ENCODE measurements at regions not wholly inside any gene's neighbourhood (a gene's known extent, or its start where the extent isn't known, plus 50 kb on each side); places are given as distances from the start of the nearest gene placed in this dataset.

- DNase-seq (ENCODE audit: low read depth), result no peak
These were observed 118.5 kb upstream of the PABPC4L start for GRCh38 chr4:134320048-134320447.

DNA sequence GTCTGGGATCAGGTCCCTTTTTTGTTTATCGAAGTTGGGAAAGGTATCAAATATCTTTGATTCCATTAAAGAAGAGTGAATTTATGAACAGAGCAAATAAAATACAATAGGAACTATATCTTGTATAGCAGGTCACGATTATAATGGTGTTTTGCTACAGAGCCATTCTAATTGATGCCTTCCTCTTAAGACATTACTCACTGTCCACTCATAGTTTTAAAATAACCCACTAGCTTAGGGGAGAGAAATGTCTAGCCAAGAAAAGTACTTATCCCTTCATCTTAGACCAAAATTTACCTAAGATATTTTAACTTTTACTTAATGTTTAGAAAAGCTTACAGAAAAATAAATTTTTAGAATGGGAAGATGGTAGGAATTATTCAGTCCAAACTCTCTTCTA is 112.0 kb upstream of the PABPC4L start:
- DNase-seq (ENCODE audit: low read depth), result no peak
- in situ Hi-C loops (cut with HindIII; ENCODE audit: low pct_unique_long_range_greater_than_20kb, low sequenced_read_pairs), result no loop called here

More at GRCh38 chr4:134320048-134320447, 118.5 kb upstream of the PABPC4L start:
- in situ Hi-C loops (cut with HindIII; ENCODE audit: low pct_unique_long_range_greater_than_20kb, low sequenced_read_pairs), result no loop called here

GRCh38 chr4:134309715-134310114 is 108.1 kb upstream of the PABPC4L start:
- in situ Hi-C loops (cut with HindIII; ENCODE audit: low pct_unique_long_range_greater_than_20kb, low sequenced_read_pairs), result no loop called here
- no peak for DNase-seq (ENCODE audit: low read depth)

GRCh38 chr4:134308910-134309309 is 107.3 kb upstream of the PABPC4L start:
- in situ Hi-C loops (cut with HindIII; ENCODE audit: low pct_unique_long_range_greater_than_20kb, low sequenced_read_pairs), result no loop called here
- DNase-seq (ENCODE audit: low read depth), result no peak

GRCh38 chr4:134298313-134298712 is 96.7 kb upstream of the PABPC4L start:
- no peak for DNase-seq (ENCODE audit: low read depth)
- in situ Hi-C loops (cut with HindIII; ENCODE audit: low pct_unique_long_range_greater_than_20kb, low sequenced_read_pairs), result no loop called here

- in situ Hi-C loops (cut with HindIII; ENCODE audit: low pct_unique_long_range_greater_than_20kb, low sequenced_read_pairs), result no loop called here
These were observed 96.2 kb upstream of the PABPC4L start for GRCh38 chr4:134297765-134298164.

DNA sequence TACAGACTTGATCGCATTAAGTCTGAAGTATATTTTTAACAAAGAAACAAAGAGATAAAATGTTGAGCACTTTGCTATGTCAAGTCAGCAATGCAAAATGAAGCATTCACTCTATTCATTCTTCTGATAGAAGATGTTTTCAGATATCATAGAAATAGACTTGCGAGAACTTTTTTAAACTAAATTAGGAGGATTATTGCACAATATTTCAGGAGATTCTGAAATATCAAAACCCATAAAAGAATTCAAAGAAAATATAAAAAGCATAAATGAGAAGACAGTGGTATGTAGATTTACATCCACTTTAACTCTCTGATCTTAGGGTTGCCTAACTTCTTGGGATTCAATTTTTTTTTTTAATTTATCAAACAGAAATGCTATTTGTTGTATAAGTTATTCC is 81.1 kb upstream of the PABPC4L start:
- in situ Hi-C loops (cut with HindIII; ENCODE audit: low pct_unique_long_range_greater_than_20kb, low sequenced_read_pairs), result no loop called here
- no peak for DNase-seq (ENCODE audit: low read depth)

More at GRCh38 chr4:134297765-134298164, 96.2 kb upstream of the PABPC4L start:
- DNase-seq (ENCODE audit: low read depth), result no peak

DNA sequence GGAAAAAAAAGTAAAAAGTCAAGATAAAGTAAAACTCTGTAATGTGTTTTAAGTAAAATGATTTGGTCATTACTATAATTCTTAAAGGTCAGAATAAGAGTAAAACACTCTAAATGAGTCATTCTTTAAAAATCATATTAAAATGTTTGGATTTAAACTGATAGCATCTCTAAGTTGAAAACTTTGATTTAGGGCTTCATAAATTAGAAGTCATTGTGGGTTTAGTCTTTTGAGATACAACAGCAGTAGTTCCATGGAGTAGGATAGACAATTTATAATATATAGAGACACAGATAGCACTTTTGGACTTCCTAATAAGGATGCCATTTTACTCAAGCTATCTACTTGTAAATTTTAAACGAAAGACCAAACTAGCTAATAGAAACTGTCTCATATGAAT is 77.1 kb upstream of the PABPC4L start:
- in situ Hi-C loops (cut with HindIII; ENCODE audit: low pct_unique_long_range_greater_than_20kb, low sequenced_read_pairs), result no loop called here
- DNase-seq (ENCODE audit: low read depth), result no peak

DNA sequence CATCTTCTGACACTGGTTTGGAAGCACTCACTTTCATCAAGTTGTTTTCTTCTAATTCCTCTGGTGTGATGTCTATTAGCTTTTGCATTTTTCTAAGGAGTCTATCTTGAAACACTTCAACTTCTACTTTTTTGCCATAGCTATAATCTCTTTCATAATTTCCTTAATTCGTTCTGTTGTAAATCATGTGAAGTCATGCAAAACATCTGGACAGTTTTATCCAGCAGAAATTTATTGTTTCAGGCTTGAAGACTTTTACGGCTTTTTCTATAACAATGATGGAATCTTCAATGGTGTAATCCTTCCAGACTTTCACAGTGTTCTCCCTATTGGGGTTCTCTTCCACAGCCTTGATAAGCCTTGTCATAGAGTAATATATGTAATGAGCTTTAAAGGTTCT is 74.9 kb upstream of the PABPC4L start:
- in situ Hi-C loops (cut with HindIII; ENCODE audit: low pct_unique_long_range_greater_than_20kb, low sequenced_read_pairs), result no loop called here
- no peak for DNase-seq (ENCODE audit: low read depth)

DNA sequence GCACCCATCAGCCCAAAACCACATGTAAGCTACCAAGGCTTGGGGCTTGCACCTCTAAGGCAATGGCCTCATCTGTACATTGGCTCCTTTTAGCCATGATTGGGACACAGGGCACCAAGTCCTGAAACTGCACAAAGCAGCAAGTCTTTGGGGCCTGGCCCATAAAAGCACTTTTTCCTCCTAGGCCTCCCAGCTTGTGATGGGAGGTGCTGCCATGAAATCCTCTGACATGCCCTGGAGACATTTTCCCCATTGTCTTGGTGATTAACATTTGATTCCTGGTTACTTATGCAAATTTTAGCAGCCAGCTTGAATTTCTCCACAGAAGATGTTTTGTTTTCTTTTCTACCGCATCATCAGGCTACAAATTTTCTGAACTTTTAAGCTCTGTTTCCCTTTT is 58.5 kb upstream of the PABPC4L start:
- no peak for DNase-seq (ENCODE audit: low read depth)
- in situ Hi-C loops (cut with HindIII; ENCODE audit: low pct_unique_long_range_greater_than_20kb, low sequenced_read_pairs), result no loop called here
